HG02885 (cell line): ENCODE measurements at regions not wholly inside any gene's neighbourhood (a gene's known extent, or its start where the extent isn't known, plus 50 kb on each side); places are given as distances from the start of the nearest gene placed in this dataset.

Experiments
- ATAC-seq: cut with Tn5 transposase; IDR thresholded peaks from one replicate; pipeline ENCODE4 v1.9.1; 2021; ENCODE audit warnings: mild to moderate bottlenecking; ENCODE audit not compliant: unreplicated experiment, poor library complexity

DNA sequence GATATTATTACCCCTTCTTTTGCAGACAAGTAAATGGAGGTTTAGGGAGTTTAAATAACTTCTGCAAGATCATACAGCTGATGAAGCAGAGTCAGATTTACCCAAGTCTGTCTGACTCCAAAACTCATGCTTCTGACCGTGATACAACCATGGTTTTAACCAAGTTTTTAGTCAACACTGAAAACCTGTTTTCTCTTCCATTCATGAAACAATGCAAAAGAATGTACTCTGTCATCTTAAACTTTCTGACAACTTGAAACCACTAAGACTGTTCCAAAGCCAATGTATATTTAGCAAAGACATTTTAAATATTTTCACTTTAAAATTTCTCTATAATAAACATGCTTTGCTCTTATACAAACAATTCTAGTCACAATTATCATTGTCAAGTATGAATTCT is 77.0 kb upstream of the RBMS3 start:
- no peak for ATAC-seq

DNA sequence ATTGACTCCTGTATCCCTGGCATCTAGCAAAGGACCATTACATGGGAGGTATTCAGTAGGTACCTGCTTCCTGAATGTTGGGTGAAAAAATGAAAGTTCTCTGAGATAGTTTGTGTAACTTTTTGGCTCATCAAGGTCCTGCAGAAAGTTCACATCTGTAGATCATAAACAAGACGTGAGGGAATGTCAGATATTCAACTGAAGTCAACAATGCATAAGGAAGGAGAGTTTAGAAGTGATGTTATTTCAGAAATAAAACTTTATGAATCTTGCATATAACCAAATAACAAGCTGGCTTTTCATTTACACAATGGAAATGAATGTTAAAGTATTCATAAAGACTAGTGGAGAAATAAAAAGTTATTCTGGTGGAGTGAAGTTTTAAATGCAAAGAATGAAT is 73.4 kb upstream of the RBMS3 start:
- ATAC-seq: no peak

DNA sequence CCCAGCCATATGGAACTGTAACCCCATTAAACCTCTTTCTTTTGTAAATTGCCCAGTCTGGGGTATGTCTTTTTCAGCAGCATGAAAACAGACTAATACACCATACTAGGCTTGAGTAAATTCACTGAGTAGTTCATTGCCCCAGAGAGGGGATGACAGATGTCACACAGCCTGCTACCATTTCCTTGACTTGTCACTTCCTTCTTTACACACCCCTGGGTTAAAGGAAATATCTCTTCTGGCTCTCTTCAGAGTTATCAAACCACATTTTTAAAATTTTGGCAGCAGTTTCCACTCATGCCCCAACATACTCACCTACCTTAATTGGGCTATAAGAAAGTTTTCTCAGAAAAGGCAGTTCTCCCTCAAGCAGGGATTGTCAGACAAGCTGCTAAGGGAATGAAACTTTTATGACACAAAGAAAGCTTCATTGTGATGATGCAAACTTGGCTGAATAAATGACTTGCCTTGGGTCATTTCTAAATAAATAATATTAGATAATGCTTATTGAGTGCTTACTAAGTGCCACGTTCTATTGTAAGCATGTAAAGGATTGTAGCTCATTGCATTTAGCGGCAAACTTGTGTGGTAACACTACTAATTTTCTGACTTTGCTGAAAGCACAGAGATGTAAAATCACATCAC is 68.0 kb upstream of the RBMS3 start:
- ATAC-seq: no peak

DNA sequence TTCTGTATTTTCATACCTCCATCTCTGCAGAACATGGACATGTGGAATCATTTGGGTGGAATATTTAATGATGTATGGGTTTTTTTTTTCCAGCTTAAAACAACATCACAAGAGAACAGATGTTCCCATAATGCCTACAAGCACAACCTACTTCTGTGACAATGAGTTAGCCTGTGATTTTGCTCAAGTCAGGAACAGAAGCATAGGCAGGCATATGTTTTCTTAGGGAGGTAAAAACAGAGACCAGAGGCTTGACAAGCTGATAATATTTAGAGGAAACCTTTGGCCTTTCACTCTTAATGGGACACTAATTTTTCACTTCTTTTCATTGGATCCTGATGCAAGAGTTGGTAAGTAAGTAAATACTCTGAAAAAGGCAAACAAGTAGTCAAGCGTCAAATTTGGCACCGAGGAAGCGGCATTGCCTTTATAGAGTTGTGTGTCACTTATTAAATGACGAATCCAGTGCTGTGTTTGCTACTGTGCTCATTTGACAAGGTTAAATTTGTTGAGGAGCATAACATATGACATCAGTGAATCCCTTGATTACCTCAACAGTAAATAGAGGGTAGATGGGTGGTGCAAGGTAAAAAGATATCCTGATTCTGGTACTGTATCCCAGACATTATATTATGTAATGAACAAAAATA is 66.7 kb upstream of the RBMS3 start:
- ATAC-seq: no peak

DNA sequence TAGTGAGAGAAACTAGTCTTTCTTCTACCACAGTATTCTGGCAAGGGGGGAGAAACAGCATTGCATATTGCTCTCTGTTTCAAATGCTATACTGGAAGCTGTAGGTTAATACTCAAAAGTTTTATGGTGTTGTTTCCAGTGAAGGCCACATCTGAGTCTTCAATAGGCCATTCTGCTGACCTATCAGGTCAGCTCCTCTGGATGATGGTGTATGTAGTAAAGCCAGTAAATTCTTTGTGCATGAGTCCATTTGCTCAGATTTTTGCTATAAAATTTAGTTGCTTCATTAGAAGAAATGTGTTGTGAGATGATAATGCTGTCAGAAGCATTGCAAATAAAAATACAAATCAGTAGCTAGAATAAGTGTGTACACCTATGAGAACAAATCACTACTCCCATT is 64.9 kb upstream of the RBMS3 start:
- no peak for ATAC-seq

DNA sequence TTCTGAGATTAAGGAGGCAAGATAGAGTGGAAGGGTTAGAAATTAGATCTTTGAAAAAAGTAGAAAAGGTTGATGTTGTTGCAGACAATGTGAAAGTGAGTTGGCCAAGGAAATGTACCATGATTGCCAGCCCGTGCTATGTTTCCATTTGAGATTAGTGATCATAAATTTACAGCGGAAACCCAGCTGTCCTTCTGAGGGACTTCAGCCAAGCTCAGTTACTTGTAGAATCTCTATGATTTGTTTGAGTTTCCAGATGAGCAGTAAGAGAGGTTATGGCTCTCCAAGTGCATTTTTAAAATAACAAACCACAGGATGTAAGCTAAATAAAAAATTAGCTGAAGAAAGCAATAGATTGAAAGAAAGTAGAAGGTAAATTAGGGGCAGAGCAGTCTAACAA is 54.2 kb upstream of the RBMS3 start:
- no peak for ATAC-seq

DNA sequence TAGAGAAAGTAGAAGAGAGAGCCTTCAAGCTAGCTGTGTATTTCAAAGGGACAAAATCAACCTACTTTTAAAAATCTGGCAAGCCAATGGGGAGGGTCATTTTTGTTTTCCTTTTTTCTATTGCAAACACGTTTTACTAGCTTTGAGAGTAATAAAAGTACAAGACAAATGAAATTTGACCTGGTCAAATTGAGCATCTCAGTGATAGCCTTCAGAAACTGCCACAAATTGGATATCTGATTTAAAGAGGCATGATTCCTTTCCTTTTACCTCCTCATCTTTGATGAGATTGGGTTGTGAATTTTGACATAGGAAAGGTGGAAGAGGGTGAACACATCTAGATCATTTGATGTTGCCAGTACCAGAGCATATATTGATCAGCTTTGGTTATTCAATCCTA is 53.6 kb upstream of the RBMS3 start:
- no peak for ATAC-seq
